NCI-H748 (cell line): ENCODE measurements at regions not wholly inside any gene's neighbourhood (a gene's known extent, or its start where the extent isn't known, plus 50 kb on each side); places are given as distances from the start of the nearest gene placed in this dataset.

Source experiments
- DNase-seq: peaks from one replicate; lab custom pipeline; 2025; ENCODE audit not compliant: unreplicated experiment; lab: John Stamatoyannopoulos, UW

DNA sequence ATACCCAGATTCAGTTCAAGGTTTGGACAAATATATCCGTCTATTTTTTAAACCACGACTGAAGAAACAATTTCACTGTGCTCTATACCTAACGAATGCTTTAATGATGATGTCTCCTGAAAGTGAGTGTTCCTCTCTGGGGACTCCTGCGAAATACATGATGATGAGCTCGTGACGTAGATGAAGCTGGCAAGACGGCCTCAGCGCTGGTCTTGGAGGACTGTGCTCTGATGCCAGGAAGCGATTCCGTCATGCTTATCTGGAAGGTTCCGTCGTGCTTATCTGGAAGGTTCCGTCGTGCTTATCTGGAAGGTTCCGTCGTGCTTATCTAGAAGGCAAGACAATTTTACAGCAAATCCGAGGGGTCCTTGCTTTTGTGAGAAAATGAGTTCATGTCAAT is 250.8 kb upstream of the IRX2 start:
- DNase-seq, result no peak

- no peak for DNase-seq
These were observed 249.2 kb upstream of the IRX2 start for GRCh38 chr5:3000631-3001030.

- DNase-seq, result no peak
These were observed 248.4 kb upstream of the IRX2 start for GRCh38 chr5:2999926-3000325.

DNA sequence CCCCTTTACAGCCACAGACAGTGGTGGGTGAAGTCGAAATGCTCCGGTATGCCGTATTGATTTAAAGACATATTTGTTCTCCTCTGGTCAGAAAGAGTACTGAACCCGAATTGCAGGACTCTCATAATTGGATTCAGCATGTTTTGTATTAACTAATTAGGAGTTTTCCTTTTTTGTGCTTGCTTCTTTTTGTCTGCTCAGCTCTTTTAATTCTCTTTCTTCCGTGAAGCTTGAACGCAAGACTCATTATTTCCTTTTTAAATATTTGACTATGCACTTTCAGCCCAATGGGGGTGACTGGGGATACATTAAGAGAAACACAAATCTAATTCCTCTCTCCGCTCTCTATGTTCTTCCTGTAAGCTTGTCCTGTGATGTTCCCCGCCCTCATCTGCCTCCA is 246.6 kb upstream of the IRX2 start:
- peak; percentile 51 for DNase-seq

DNA sequence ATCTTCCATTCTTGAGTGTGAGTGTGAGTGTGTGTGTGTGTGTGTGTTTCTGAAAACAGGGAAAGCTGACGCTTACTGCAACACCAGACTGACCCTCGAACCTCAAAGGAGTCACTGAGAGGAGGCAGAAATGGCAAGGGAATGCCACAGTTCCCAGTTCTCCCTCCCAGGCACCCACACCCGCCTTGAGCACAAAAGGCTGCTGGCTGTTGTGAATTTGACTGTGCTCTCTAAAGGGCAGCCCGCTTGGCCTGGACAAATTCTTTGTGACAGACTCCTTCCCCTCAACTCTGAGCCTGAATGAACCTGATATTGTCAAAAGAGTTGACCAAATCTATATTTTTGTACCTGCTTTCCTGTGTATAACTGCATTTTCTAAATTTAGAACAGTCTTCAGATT is 245.7 kb upstream of the IRX2 start:
- DNase-seq, result no peak

DNA sequence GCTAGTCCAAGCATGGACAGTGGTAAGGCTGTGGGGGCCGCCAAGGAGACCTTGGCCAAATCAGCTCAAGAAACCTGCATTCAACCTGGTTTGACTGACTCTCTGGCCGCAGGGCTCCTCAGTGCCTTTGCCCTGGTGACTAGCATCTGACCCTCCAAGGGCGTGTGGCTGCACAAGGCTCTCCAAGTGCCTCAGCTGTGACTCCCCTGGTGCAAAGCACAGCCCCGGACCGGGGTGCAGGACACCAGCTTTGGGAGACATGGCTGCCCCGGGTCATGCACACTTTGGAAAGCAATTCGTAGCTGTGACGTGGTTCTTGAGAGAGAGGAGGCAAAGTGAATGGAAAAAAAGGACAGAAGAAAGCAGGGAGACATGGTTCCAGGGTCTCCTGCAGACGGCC is 245.2 kb upstream of the IRX2 start:
- DNase-seq, result no peak

DNA sequence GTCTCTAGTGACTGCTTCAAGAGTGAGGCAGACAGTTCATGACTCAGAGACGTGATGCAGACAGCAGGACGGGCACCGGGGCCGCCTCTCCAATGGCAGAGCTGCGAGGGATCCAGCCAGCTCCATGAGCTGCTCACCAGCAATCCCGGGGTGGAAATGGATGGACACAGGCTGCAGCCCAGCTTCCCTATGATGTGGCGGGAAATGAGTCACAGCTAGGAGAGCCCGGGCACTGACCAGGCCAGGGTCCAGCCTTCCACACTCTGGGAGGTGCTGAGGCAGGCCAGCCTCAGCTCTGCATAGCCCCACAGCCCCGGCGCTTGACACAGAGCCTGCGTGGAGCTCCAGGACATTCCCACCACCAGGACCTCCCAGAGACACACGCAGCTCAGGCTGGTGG is 244.8 kb upstream of the IRX2 start:
- DNase-seq, result no peak

DNA sequence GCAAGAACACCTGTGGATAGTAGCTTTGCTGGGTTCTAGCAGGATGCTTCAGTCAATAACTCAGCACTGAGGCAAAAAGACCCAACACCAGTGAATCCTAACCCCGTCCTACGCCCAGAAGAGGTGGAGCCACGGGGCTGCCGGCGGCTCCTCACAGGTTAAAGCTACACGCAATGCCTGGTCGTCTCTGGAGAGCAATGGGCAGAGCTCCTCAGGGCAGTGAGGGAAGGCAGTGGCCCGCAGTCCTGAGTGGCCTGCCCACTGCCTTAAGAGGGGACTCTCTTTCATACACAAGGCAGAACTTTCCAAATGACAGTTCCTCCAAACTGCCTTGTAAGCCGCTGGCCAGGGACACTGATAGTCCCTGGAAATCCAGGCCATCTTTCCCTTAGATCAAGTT is 244.2 kb upstream of the IRX2 start:
- DNase-seq, result no peak

GRCh38 chr5:2995035-2995434 is 243.6 kb upstream of the IRX2 start:
- no peak for DNase-seq

DNA sequence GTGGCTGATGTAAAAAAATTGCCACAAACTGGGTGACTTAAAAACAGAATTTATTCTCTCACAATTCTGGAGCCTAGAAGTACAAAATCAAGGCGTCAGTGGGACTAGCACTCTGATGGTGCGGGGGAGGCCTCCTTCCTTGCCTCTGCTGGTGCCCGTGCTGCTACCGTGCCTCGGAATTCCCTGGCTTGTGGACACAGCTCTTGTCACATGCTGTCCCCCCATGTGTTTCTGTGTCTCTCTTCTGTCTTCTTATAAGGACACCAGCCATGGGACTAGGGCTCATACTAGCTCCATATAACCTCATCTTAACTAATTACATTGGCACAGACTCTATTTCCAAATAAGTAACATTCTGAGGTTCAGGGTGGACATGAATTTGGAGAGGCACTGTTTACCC is 242.3 kb upstream of the IRX2 start:
- no peak for DNase-seq

GRCh38 chr5:2993301-2993700 is 241.8 kb upstream of the IRX2 start:
- DNase-seq, result no peak

DNA sequence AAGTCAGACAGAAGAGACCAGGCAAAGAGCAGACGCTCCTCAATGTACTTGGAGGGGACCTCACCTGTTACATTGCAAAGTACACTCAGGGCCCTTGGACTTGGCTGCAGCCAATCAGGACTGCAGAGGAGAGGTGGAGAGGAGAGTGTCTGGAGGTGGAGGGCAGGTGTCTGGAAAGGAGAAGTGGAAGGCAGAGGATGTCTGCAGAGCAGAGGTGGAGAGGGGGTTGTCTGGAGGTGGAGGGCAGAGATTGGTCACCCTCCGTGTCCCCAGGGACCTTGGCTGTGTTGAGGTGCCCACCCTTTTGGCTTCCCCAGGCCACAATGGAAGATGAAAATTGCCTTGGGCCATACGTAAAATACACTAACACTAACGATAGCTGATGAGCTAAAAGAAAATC is 241.3 kb upstream of the IRX2 start:
- no peak for DNase-seq

DNA sequence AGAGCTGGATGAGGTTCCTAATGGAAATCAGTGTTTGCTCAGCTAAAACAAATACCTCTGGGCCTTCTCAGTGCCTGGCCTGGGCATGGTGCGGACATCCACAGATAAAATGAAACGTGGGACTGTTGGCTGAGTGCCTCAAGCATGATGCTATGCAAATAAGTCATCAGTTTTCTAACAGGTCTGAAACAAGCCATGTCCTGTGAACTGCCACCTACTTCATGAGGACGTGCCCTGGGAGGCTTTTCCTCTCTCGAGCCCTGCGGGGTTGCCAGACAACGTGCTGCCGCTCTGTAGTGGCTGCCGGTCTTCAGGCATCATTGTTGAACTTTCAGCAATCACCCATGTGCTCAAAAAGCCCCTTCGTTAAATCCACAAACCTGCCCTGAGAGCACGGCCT is 240.4 kb upstream of the IRX2 start:
- peak; percentile 100 for DNase-seq

DNA sequence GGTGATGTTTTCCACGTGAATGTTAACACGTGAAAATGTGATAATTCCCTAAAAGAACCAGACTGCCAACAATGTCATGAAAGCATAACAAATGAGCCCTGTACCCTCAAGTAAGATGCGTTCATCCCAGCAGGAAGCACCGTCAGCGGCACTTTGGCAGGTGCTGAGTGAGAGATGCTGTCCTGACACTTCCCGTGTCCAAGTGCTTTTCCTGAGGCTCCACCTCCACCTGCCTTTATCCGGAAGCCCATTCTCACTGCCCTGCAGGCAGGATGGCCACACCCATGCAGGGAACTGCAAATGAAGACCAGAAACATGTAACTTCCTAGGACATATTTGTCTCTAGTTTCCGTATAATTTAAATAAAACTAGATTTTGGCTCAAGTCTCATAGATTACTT is 238.0 kb upstream of the IRX2 start:
- DNase-seq, result peak; percentile 98

DNA sequence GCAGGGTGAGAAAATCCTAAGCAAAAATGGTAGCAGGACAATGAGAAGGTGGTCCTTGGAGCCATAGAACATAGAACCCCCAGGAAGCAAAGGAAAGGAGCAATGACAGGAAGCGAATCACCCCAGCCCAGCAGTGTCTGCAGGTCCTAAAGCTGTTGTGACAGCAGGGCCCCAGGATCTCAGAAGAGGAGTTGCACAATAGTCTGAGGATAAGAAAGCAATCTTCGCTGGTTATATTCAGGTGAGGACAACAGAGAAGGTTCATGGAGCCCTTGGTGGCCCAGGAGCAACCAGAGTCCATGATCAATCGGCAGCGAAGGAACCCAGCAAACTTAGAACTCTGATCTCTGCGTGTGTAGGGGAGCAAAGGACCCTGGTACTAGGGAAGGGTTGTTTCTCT is 234.8 kb upstream of the IRX2 start:
- DNase-seq, result no peak

GRCh38 chr5:2985718-2986117 is 234.2 kb upstream of the IRX2 start:
- DNase-seq, result no peak

GRCh38 chr5:2983583-2984300 is 232.3 kb upstream of the IRX2 start:
- DNase-seq, result no peak

GRCh38 chr5:2981652-2982051 is 230.2 kb upstream of the IRX2 start:
- DNase-seq, result no peak

DNA sequence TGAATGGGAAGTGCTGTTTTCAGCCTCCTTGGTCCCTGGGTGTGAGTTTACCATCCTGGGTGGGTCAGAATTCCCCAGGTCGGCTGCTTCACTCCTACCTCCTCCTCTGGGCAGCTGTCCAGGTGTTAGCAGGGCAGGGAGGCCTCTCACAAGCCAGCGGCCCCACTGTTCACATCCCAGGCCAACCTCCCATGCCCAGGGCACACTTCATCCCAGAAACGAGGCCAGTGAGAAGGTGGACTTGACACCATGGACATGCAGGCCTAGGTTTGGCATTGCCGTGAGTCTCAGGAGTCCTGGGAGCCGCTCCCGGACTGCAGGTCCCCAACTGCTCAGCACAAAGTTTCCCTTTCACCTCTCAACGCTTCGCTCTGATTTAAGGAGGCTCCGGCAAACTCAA is 229.6 kb upstream of the IRX2 start:
- no peak for DNase-seq

DNA sequence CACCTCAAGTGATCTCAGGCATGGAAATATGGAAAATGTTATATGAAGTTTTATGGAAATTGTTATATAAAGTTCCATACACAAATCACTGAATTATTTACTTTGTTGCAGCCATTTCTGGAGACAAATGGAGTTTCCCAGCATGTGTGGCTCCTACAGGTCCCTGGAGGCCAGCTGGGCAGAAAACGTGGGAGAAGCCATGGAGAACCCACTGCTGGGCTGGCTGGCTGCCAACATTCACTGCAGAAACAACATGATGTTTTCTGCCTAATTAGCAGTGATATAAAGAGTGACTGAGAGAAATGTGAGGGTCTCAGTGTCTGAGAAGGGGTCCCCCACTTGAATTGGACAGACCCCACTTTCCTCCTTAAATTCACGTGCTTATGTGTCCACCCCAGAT is 208.8 kb upstream of the IRX2 start:
- DNase-seq, result peak; percentile 91

- no peak for DNase-seq
These were observed 207.5 kb upstream of the IRX2 start for GRCh38 chr5:2958976-2959375.

DNA sequence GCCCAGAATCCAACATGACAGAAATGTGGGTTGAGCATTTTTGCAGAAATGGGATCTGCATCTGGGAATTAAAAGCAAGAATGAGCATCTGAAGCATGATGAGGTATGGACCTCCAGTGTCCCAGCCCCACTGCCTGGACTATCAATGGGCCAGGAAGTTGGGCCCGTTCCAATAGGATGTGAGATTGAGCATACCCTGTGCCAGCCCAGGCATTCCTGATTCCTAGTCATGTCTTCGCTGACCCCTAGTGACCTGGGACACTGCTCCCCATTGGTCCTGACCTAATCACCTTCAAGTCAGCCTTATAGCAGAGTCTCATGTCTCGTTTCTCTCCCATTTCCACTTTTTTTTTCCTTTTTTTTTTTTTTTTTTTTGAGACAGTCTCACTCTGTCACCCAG is 197.4 kb upstream of the IRX2 start:
- no peak for DNase-seq

GRCh38 chr5:2946315-2946714 is 194.8 kb upstream of the IRX2 start:
- no peak for DNase-seq

DNA sequence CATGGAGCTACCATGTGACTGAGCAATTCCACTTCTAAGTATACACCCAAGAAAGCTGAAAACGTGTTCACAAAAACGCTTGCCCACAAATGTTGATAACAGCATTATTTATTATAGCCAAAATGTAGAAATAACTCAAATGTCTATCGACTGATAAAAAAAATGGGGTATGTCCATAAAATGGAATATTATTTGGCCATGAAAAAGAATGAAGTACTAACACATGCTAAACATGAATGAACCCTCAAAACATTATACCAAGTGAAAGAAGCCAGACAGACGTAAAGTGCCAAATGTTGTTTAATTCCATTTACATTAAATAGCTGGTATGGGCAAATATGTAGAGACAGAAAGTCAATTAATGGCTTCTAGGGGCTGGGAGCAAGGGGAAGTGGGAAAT is 184.9 kb upstream of the IRX2 start:
- DNase-seq, result no peak
